NCI-H2227 (cell line): ENCODE measurements at regions not wholly inside any gene's neighbourhood (a gene's known extent, or its start where the extent isn't known, plus 50 kb on each side); places are given as distances from the start of the nearest gene placed in this dataset.

Source experiments
- DNase-seq: peaks from one replicate; lab custom pipeline; 2025; ENCODE audit not compliant: unreplicated experiment; lab: John Stamatoyannopoulos, UW

DNA sequence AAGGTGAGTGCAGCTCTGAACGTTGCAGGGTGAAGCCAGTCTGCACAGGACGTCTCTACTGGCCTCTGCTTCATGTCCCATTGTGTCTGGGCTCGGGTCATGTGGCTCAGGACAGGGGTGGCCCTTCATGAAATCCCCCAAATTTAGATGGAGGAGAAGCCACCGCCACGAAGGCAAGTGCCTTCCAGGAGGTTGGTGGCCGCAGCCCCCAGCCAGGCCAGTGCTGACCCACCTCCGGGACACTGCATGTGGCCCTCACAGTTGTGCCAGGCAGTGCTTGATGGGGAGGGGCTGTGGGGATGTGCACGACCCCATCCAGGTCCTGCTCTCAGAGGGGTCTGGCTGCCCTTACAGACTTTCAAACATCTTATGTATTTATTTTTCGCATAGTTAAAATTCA lies 1311.1 kb downstream of the BRD1 start:
- no peak for DNase-seq

DNA sequence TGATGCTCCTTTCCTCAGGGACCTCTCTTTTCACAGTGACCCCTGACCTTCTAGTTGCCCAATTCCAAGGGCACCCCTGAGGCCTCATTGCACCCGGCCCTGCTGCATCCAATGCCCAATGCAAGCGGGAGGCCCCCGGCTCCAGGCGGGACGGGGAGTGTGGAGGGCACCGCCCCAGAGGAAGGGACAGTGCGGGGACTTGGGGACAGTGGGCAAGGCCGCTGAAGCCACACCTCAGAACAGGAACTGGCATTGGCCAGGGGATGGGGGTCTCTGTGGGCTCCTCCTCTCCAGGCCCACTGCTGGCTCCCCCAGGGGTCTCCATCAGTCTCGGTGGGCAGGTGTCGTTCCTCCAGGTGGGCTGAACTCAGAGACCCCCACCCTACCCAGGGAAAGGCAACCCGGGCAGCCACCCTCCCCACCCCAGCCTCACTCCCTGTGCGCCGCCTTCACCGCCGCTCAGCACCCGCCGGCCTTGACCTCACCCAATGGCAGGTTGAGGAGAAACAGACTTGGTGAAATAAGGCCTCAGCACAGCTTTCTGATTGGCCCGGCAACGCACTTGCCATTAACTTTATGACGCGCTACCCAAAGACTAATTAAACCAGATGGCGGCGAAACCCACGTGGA lies 1312.0 kb downstream of the BRD1 start:
- DNase-seq = no peak

DNA sequence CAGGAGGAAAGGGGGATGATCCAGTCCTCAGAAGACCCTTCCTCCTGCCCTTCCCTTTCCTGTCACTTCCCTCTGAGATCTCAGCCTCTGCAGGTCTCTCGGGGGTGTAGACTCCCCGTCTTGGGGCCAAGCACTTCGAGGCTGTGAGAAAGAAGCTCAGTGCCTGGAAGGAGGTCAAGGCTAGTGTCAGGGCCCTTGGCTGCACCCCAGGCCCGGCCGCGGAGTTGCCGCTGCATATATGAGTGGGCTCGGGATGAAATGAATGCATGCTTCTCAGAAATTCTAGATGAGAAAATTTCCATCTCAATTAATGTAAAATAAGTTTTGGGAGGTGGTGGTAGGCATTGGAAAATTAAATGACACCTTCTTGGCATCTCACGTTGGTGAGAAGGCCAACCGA lies 1313.7 kb downstream of the BRD1 start:
- no peak for DNase-seq

DNA sequence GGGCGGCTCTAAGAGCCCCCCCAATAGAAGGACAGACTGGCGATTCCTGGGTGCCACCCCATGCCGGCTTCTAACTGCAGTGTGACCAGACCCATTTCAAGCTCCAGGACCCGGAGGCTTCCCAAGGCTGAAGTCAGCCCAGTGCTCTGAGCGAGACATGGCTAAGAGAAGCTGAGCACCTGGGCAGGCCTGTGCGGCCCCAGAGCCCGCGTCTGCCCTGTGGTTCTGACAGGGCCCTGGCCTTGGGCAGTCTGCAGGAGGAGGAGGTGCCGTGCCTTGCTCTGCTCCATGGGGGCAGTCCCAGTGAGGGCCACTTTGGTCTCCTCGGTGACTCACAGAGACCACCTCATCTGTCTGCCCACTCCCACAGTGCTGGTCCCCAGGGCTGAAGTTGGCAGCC lies 1314.2 kb downstream of the BRD1 start:
- no peak for DNase-seq

DNA sequence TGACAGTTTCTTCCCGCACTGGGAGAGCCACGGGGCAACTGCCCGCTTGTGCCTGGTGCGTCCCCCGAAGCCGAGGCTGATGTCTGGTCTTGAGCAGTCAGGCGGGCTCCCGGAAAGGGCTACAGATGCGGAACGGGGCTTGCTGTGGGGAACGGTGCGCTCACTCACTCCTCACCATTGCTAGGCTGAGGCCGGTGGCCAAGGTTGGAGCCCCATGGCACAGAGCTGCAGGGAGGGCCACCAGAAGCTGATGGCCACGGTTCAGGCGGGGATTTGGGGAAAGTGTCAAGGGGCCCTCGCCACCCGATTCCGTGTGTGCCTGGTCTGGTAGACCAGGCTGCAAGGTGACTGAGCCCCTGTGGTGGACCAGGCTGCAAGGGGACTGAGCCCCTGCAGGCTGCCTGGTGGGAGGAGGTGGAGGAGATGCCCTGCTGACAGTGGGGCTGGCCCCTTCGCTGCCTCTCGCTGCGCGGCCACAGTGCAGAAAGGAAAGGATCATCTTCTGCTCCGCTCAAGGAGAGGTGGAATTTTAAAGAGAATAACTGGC lies 1315.8 kb downstream of the BRD1 start:
- no peak for DNase-seq

DNA sequence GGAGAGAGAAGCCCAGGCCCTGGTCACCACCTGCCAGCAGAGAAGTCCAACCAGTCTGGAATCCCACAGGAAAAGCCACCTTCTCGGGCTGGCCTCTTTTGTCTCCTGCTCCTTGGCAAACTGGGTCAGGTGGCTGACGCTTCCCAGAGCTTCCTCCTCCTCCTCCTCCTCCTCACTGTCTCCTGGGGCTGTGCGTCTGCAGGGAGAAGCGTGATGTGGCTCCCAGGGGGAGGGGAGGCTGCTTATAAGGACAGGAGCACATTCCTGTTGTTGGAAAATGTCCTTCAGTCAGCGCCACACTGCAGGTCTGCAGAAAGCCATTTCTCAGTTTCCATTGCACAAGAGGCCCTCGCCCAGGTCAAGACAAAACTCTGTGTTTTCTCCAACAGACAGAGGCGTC lies 1316.5 kb downstream of the BRD1 start:
- no peak for DNase-seq

DNA sequence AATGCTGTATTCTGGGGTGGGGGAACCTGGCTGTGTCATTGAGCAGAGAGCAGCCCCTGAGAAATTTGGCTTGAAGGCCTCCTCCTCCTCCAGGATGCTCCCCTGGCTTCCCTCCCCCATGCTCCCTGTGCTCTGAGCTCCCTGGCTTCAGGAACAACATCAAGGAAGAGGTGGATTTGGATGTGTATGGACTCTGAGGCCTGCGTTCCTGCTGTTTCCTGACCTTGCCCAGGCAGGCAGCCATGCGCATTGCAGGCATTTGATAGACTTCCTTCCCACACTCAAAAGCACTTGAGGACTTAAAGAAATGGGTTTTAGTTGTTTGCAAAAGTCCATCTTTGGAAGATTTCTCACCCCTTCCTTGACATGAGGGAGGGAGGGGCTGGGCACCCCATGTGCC lies 1317.1 kb downstream of the BRD1 start:
- no peak for DNase-seq

DNA sequence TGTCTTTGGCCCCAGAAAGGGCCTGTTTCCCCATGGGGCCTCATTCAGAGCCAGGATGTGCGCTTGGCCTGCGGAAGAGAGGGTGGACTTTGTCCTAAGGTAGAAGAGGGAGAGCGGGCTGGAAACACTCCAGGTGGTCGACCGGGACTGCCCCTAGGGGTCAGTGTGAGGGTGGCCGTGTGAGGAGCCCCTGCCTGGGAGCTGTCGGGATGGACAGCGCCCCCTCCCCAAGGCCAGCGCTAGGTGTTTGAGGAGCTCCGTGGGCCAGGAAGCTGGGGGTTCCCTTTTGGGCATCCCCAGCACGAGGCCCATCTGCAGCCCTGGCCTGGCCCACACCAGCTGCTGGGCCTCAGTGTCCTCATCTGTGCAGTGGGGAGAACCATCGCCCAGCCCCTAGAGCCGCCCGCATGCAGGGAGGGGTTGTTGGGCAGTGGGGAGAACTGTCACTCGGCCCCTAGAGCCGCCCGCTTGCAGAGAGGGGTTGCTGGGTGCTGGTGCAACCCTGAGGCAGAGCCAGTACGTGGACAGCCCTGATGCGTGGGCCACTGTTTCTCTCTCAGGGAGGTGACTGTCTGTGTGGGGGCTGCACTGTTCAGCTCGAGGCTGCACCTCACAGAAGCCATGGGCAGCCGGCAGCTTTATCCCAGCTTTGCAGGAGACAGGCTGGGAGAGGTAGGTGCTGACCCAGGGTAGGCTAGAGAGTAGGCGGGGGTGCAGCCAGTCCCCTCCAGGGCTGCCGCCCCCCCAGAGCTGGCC lies 1319.9 kb downstream of the BRD1 start:
- no peak for DNase-seq

DNA sequence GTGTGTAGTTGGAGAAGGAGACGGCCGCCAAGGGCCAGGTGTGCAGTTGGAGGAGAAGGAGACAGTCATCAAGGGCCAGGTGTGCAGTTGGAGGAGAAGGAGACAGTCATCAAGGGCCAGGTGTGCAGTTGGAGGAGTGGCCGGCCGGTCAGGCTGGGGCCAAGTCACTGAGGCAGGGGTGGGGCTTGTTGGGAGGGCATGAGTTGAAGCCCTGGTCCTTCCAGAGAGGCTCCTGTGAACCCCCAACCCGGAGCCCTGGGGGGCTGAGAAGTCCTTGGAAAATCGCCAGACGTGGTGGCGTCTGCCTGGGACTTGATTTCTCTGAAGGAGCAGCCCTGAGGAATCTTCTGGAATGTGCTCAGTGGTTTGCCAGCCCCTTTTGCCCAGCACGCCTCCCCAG lies 1320.5 kb downstream of the BRD1 start:
- DNase-seq = no peak

DNA sequence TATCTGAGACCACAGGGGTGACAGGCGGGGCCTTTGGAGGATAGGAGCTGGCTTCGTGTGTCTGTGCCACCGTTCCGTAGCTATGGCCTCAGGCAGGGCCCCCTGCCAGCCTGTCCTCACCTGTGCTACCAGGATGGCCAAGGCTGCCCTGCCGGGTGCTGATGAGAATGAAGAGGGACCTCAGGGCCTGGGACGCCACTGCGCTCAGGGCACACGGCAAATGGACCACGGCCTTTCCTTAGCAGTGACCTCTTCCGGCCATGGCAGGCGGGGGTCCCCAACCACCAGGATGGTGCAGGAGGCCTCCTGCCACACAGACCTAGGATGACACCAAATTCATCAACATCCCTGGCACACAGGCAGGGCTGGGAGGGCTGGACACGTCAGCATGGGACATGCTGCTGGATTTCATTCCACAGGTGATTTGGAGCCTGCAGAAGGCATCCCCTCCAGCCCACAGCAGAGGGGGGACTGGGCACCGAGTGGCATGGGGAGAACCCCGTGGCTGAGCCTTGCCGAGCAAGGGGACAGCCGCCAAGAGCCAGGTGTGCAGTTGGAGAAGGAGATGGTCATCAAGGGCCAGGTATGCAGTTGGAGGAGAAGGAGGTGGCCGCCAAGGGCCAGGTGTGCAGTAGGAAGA lies 1321.0 kb downstream of the BRD1 start:
- no peak for DNase-seq

DNA sequence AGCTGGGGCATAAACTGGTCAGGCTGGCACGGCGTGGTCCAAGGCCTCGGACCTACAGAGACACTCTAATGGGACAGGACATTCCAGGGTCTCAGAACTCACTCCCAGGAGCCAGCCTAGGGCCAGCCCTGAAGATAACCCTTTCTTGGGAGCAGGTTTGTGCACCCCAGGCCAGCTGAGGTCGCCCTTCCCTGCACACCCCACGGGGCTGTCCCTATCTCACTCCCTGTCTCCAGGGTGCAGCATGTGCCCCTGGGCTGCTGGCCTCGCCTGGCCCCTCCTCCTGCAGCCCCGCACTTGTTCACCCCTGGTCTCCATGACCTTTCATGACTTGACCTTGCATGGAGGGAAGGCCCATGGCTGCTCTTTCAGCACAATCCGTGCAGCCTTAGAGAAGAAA lies 1321.8 kb downstream of the BRD1 start:
- no peak for DNase-seq

DNA sequence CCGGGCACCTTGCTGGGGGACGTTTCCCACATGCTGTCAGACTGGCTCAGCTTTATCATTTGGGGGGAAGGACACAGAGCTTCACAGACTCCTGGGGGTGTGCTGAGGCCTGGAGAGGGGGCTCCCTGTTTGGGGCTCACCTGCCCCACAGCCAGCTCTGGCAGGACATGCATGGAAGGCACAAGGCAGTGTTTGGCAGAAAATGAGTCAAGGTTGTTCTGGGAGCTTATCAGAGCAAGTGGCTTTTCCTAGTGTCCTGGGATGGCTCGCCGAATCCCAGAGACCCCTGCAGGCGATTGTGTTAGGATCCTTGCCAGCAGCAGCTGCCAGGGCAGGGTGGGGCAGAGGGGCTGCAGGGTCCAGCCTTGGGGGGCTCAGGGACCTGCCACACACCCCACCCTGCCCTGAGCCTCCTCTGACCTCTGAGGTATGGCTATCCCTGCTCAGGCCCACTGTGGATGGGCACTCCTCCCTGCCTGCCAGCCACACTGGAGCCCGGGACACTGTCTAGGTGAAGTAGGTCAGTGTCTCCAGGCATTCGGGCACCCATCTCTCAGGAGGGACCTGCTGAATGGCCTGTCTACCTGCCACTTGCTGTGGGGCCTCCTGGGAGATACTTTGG lies 1323.0 kb downstream of the BRD1 start:
- no peak for DNase-seq

DNA sequence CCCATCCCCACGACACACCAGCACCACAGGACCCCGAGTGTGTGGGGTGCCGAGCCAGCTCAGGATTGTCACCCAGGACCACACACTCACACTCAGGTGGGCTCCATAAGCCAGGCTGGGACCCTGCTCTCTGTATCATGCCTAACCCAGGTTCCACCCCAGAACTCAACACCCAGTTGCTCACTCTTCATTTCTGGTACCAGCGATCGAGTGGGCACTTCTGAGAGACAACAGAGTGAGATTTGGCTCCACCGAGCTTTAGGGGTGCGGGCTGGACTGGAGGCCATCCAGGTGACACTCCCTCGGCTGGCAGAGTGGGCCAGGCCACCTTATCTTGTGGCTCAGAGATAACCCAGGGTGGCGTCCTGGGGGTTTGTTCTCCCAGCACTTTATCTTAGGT lies 1323.8 kb downstream of the BRD1 start:
- DNase-seq = no peak

DNA sequence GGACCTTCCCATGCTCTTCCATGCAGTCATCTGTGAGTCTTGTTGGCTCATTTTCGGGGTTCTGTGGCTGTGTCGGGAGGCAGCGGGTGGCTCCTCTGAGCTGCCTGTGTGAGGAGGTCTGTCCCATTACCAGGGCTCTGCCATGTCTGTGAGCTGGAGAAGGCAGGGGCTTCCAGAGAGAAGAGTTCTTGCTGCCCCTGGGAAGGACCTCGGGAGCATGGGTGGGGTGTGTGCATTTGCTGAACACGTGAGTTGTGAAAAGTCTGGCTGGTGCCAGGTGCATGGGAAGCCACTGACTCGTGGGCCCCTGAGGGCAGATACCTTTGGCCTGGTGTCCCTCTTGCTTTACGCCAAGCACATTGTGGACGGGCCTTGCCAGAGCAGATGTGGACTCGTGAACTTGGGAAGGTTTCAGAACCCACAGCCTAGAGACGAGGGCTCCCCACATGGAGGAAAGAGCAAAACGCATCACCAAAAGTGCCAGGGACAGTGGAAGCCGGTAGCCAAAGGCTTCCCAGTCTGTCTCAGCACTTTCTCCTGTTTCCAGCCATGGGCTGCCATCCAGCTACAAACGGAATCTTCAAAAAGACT lies 1324.5 kb downstream of the BRD1 start:
- DNase-seq = no peak

DNA sequence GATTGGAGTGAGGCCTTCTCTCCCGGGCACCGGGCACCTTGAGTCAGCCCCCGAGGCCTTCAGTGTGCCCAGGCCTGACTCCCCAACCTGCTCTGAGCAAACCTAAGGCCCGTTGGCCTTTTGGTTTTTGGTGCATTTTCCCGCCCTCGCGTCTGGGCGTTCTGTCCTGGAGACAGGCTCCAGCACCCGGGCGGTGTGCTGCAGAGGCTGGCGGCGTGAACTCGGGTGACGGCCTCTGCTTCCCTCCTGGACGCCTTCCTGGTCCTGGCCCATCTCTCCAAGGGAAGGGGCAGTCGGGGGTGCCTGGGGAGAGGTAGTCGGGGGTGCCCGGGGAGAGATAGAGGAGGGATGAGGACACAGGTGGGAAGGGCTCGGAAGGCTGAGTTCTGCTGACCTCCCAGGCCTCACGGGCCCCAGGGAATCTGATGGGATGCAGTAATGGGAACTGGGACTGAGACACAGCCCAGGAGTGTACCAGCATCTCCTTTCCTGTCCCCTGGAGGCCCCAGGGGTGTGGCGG lies 1326.4 kb downstream of the BRD1 start:
- no peak for DNase-seq

DNA sequence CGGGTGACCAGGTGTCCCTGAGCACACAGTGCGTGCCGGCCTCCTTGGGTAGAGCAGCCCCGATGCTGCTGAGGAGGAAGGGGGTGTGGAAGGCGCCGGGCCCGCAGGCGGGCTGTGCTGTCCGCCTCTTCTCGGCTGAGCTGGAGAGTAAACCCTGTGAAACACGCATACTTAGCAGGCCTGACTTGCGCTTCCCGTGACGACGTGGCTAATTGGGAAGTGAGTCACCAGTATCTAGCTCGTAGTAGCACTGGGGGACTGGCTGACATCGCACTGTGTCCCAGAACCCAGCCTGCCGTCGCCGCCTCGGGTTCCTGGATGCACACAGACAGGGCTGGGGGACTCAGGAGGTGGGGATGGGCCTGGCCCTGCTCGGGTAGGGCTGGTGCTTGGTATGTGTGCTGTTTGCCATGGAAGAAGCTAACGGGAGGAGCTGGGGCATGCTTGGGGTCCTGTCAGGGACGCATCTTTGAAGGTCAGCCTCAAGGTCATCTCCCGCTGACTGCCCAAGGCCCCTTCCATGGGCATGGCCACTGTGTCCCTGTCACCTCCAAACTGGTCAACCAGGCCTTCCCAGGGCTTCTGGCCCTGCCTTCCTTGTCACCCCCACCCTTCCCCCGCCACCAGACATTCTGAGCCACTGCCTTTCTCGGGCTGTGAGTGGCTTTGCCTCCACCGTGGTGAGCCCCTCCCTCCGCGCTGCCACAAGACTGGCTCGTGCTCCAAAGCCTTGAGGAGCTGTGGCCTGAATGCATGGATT lies 1327.0 kb downstream of the BRD1 start:
- no peak for DNase-seq

DNA sequence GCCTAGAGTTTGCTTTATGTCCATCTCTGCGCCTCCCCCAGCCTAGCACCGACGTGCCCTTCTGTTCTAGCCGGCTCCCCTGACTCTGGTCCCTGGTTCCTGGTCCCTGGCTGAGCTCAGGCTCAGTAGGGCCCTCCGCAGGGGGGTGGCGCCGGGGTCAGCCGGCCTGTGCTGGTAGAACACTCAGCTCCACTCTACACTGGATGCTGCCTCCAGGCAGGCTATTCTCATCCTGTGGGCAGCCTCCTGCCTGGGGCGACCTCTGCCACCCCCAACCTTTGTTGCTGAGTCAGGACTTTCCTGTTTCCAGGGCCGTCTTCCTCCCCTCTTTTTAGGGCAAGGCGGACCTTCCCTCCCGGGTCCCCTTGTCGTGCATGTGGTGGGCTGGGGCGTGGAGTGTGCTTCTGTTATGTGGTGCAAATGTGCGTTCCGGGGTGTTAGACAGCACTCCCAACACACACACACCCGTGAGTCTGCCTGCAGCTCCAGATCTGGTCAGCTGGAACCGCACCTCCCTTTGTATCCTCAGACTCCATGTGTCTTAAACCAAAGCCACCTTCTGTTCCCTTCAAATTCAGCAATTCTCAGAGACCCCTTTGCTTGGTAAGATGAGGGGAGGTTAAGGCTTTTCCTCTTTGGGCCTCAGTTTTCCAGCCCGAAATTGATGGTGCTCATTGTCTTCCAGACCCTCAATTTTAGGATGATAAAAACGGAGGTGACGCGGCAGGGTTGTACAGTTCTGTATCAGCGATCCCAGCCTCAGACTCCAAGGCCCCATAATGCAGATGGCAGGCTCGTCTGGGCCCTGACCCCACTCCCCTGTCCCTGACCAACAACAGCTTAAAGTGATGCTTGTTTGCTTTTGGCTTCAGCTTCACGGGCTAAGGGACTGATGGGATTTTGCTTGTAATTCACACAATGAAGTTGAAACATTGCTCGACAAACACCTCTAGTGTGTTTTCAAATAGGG lies 1327.9 kb downstream of the BRD1 start:
- no peak for DNase-seq

DNA sequence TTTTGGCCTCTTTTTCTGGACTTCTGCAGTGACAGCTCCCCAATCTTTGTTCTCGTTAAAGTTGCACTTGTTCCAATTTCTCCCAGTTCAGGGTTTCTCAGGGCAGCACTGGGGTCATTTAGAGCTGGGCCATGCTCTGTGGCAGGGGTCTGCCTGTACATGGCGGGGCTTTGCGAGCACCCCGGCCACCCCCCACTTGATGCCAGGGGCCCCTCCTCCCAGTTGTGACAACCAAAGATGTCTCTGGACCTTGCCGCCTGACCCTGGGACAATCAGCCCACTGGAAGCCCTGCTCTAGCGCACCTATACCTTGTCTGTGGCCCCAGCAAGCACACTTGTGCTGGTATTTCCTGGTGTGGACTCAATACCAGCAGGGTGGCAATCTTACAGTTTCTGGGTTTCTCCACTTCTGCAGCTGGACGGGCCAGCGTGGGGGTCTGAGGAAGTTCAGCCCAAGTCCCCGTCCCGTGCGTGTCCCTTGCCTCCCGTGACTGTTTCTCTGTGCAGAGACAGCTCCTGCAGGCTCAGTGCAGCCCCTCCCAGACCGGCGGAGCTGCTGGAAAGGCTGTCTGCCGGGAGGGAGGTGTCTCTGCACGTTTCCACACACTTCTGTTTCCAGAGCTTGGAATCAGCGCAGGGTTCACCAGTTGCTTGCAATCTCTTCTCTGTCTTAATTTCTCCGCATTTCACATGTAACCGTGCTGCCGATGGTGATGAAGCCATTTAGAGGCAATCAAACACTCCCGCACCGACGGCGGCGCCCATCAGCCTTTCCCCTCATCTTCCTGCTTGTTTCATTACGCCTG lies 1328.9 kb downstream of the BRD1 start:
- no peak for DNase-seq
